ENCODE measurements at regions not wholly inside any gene's neighbourhood (a gene's known extent, or its start where the extent isn't known, plus 50 kb on each side); places are given as distances from the start of the nearest gene placed in this dataset.

- no peaks in the 10 kb centered on the region for H3K9me2 ChIP-seq (ENCODE audit: insufficient read depth, low read length)
- no peaks in the 10 kb centered on the region for H3K79me2 ChIP-seq (replicated peaks; ENCODE audit: insufficient read depth, low read length)
- H2AFZ ChIP-seq (ENCODE audit: low read depth, low read length): no peak overlapping the region
- TF ChIP-seq RAD21 (conservative IDR thresholded peaks at IDR 0.05): no peak
- no peak for TF ChIP-seq MXI1 (conservative IDR thresholded peaks at IDR 0.05; ENCODE audit: poor library complexity, severe bottlenecking)
- no peak for TF ChIP-seq TAF1 (IDR thresholded peaks at IDR 0.05; ENCODE audit: low read depth)
- TF ChIP-seq SMC3 (conservative IDR thresholded peaks at IDR 0.05; ENCODE audit: poor library complexity): no peak
- no peak for TF ChIP-seq POLR2AphosphoS5 (IDR thresholded peaks at IDR 0.05)
- TF ChIP-seq EP300 (conservative IDR thresholded peaks at IDR 0.05; ENCODE audit: poor library complexity, severe bottlenecking): no peak
- no peak for TF ChIP-seq EZH2 (IDR thresholded peaks at IDR 0.05; ENCODE audit: borderline replicate concordance, insufficient read depth, low read length, poor library complexity, severe bottlenecking)
- TF ChIP-seq REST (IDR thresholded peaks at IDR 0.05; ENCODE audit: borderline replicate concordance): no peak
- TF ChIP-seq CTCF (IDR thresholded peaks at IDR 0.05; ENCODE audit: poor library complexity, severe bottlenecking): no peak
- H3K27ac ChIP-seq (ENCODE audit: low read length): no peak overlapping the region
- H3K4me2 ChIP-seq (ENCODE audit: low read length): no peak overlapping the region
- no peaks in the 10 kb centered on the region for H3K27me3 ChIP-seq (ENCODE audit: insufficient read depth, low read depth, low read length)
- no peaks in the 10 kb centered on the region for H3K36me3 ChIP-seq (ENCODE audit: insufficient read depth, low read length)
- H3K9ac ChIP-seq (ENCODE audit: low read length): no peak overlapping the region
- no peaks in the 10 kb centered on the region for H4K20me1 ChIP-seq (ENCODE audit: insufficient read depth)
- no peaks in the 10 kb centered on the region for H3F3A ChIP-seq (ENCODE audit: insufficient read depth, low read length, poor library complexity, severe bottlenecking)
- H3K4me3 ChIP-seq (ENCODE audit: low read length): no peak overlapping the region
- no peaks in the 10 kb centered on the region for H3K9me3 ChIP-seq (ENCODE audit: low read length)
These were observed 91.3 kb downstream of the ENGASE start for GRCh38 chr17:79165756-79166473.

DNA sequence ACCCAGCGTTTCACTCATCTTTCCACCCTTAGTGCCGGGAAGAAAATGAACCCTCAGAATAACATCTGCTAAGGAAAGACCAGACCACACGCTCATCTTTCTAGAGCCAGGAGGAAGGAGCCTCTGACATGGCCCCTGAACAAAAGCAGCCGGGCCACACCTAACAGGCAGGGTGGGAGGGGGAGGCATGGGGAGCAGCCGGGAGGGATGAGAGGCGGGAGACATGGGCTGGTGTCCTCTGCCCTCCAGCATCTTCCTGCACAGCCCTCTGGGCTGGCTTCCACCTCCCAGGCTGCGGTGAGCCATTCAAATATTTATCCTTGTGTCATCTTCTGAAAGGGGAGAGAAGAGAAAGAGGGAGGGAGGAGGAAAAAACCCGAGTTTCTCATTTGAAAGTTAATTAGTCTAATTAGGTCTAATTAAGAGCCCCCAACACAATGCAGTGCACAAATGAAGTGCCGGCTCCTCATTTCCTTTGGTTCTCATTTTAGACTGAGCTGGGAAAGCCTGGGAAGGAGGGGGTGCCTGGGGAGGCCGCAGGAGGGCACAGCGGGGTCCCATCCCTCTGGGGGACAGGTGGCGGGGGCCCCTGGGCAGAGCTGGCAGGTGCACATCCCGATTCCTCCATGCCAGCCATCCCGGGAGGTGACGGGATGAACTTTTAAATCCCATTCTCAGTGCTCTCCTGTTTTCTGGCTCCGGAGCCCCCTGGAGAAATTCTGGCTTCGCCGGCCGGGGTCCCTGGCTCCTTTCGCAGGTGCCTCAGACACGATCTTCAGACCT, 90.5 kb downstream of the ENGASE start:
- no peaks in the 10 kb centered on the region for H3K9me2 ChIP-seq (ENCODE audit: insufficient read depth, low read length)
- no peaks in the 10 kb centered on the region for H3F3A ChIP-seq (ENCODE audit: insufficient read depth, low read length, poor library complexity, severe bottlenecking)
- H3K79me2 ChIP-seq (replicated peaks; ENCODE audit: insufficient read depth, low read length): no peaks in the 10 kb centered on the region
- H3K4me3 ChIP-seq (ENCODE audit: low read length): no peak overlapping the region
- H2AFZ ChIP-seq (ENCODE audit: low read depth, low read length): no peak overlapping the region
- H4K20me1 ChIP-seq (ENCODE audit: insufficient read depth): no peaks in the 10 kb centered on the region
- H3K27me3 ChIP-seq (ENCODE audit: insufficient read depth, low read depth, low read length): no peaks in the 10 kb centered on the region
- no peak overlapping the region for H3K27ac ChIP-seq (ENCODE audit: low read length)
- H3K9me3 ChIP-seq (ENCODE audit: low read length): no peaks in the 10 kb centered on the region
- TF ChIP-seq MXI1 (conservative IDR thresholded peaks at IDR 0.05; ENCODE audit: poor library complexity, severe bottlenecking) (no peak), EZH2 (IDR thresholded peaks at IDR 0.05; ENCODE audit: borderline replicate concordance, insufficient read depth, low read length, poor library complexity, severe bottlenecking) (no peak), EP300 (conservative IDR thresholded peaks at IDR 0.05; ENCODE audit: poor library complexity, severe bottlenecking) (no peak), TAF1 (IDR thresholded peaks at IDR 0.05; ENCODE audit: low read depth) (no peak), RAD21 (conservative IDR thresholded peaks at IDR 0.05) (no peak), POLR2AphosphoS5 (IDR thresholded peaks at IDR 0.05) (no peak), CTCF (IDR thresholded peaks at IDR 0.05; ENCODE audit: poor library complexity, severe bottlenecking) (no peak)
- no peak overlapping the region for H3K4me2 ChIP-seq (ENCODE audit: low read length)
- H3K9ac ChIP-seq (ENCODE audit: low read length): no peak overlapping the region
- no peaks in the 10 kb centered on the region for H3K36me3 ChIP-seq (ENCODE audit: insufficient read depth, low read length)

Data from neural cell (in vitro differentiated cells).